GM12878 (cell line): ENCODE measurements at regions not wholly inside any gene's neighbourhood (a gene's known extent, or its start where the extent isn't known, plus 50 kb on each side); places are given as distances from the start of the nearest gene placed in this dataset.
A peak's percentile ranks its signal among the peaks of the same experiment; 100 is the strongest.
"Not testable (repeated sequence)": the region's sequence is repeated elsewhere in the genome, so short reads cannot be mapped to it uniquely, and the experiment has no call there.

Source experiments
- ATAC-seq: fragments of 200-7000 bp; cut with Tn5 transposase; 3 replicates; pipeline ENCODE4 v1.9.1; 2020; ENCODE audit warnings: mild to moderate bottlenecking, moderate library complexity
- BruUV-seq: library from RNA; stranded (reverse); fragments of 400-500 nt; replicated peaks from 2 replicates; lab custom pipeline; 2021; lab: Mats Ljungman, UMichigan
- CTCF ChIA-PET: fragments of 300-600 bp; sonication (Branson Sonifier 250); formaldehyde crosslinking; extraction: SDS; loops from one replicate; lab custom pipeline; 2021; ENCODE audit warnings: inconsistent platforms; lab: Yijun Ruan, JAX
- POLR2A ChIA-PET: fragments of 350-600 bp; formaldehyde crosslinking; extraction: SDS; loops from one replicate; lab custom pipeline; 2021; ENCODE audit warnings: inconsistent platforms; lab: Charles Lee
- RAD21 ChIA-PET: fragments of 300-600 bp; sonication (Branson Sonifier 250); formaldehyde crosslinking; loops from one replicate; lab custom pipeline; 2023; ENCODE audit warnings: antibody characterized with exemption; ENCODE audit not compliant: unreplicated experiment; lab: Charles Lee
- SMC1A ChIA-PET: fragments of 300-600 bp; sonication (Branson Sonifier 250); formaldehyde crosslinking; loops from one replicate; lab custom pipeline; 2023; ENCODE audit not compliant: unreplicated experiment, uncharacterized antibody; lab: Charles Lee
- DNase-seq: peaks from one replicate; pipeline ENCODE4 v3.0.0-alpha.2; 2011; ENCODE audit warnings: low read depth, low spot score
- FAIRE-seq: peaks from 3 replicates; lab custom pipeline; 2011; peaks lifted over from hg19 to GRCh38; lab: Jason Lieb, UNC
- H2AFZ ChIP-seq: 2 replicates; pipeline ENCODE4 v1.6.0; 2011; ENCODE audit warnings: low read depth, low read length, control low read depth; ENCODE audit not compliant: control insufficient read depth
- H3K27ac ChIP-seq: 2 replicates; pipeline ENCODE4 v1.5.1; 2011; ENCODE audit warnings: control low read depth; ENCODE audit not compliant: control insufficient read depth, insufficient read depth
- H3K27me3 ChIP-seq, 2 experiments: replicated peaks in 1 of 2; 2 replicates each; pipeline versions ENCODE4 v1.6.0 to v1.6.1; 2011; ENCODE audit warnings: low read length in 1 of 2; ENCODE audit not compliant: control insufficient read depth in 2 of 2, insufficient read depth in 2 of 2
- H3K36me3 ChIP-seq, 2 experiments: 2 replicates each; pipeline ENCODE4 v1.5.1; 2011; ENCODE audit warnings: low read length in 1 of 2; ENCODE audit not compliant: control insufficient read depth in 2 of 2, insufficient read depth in 2 of 2
- H3K4me1 ChIP-seq: 2 replicates; pipeline ENCODE4 v1.6.1; 2011; ENCODE audit warnings: mild to moderate bottlenecking, low read length, moderate library complexity, mixed read lengths; ENCODE audit not compliant: control insufficient read depth, insufficient read depth
- H3K4me2 ChIP-seq: 2 replicates; pipeline ENCODE4 v1.6.0; 2011; ENCODE audit warnings: control low read depth; ENCODE audit not compliant: control insufficient read depth, insufficient read depth
- H3K4me3 ChIP-seq: fragments of 200-600 bp; sonication (generic); 2 replicates; pipeline ENCODE4 v1.5.1; 2016
- H3K79me2 ChIP-seq: 2 replicates; pipeline ENCODE4 v1.6.0; 2011; ENCODE audit warnings: low read length; ENCODE audit not compliant: control insufficient read depth, insufficient read depth
- H3K9ac ChIP-seq: 2 replicates; pipeline ENCODE4 v1.8.0; 2011; ENCODE audit warnings: low read length, control low read depth, mixed read lengths; ENCODE audit not compliant: control insufficient read depth, insufficient read depth
- H3K9me3 ChIP-seq: replicated peaks from 3 replicates; pipeline ENCODE4 v1.5.1; 2011; ENCODE audit warnings: mild to moderate bottlenecking, low read length; ENCODE audit not compliant: control insufficient read depth, insufficient read depth
- H4K20me1 ChIP-seq: 2 replicates; pipeline ENCODE4 v1.6.0; 2011; ENCODE audit not compliant: control insufficient read depth, insufficient read depth
- WGBS: methylation state at CpG from one replicate; pipeline ENCODE4 v1.1.6; 2016; ENCODE audit warnings: low lambda C conversion rate; ENCODE audit not compliant: insufficient replicate concordance, insufficient coverage; ENCODE audit errors: missing lambda C conversion rate; 5-methylcytosine and 5-hydroxymethylcytosine counted together
- in situ Hi-C: fragments of 300-500 bp; cut with MboI; formaldehyde crosslinking; loops from 9 replicates; pipeline ENCODE4 v1.14.3; 2018; ENCODE audit warnings: mixed read lengths
- intact Hi-C: fragments of 100-400 bp; cut with micrococcal nuclease; formaldehyde crosslinking; loops from one replicate; pipeline ENCODE4 v1.14.2; 2022; ENCODE audit not compliant: unreplicated experiment

DNA sequence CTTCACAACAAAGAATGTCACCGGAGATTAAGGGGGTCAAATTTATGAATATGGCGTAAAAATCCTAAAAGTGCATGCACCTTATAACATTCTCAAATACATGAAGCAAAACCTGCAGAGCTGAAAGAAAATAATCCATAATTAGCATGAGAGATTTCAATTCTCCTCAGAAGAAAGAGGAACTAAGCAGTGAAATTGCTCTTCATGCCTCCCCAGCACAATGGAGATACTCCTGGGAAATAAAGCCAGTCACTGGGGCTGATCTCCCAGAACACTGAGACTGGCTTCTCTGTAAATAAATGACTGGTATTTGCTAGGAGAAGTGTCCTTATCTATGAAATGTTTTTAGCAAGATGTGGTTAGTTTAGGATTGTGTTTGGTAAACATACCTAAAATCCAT lies 68.1 kb downstream of the GOLGA6L6 start:
- H3K36me3 ChIP-seq, H2AFZ ChIP-seq, H3K4me3 ChIP-seq, H3K79me2 ChIP-seq, H4K20me1 ChIP-seq, in situ Hi-C loops, H3K9me3 ChIP-seq, H3K27ac ChIP-seq, H3K4me1 ChIP-seq, FAIRE-seq, SMC1A ChIA-PET, H3K9ac ChIP-seq, H3K27me3 ChIP-seq, RAD21 ChIA-PET, H3K4me2 ChIP-seq, DNase-seq, POLR2A ChIA-PET, CTCF ChIA-PET, BruUV-seq, intact Hi-C loops: not testable (repeated sequence)
- ATAC-seq = peak; percentile 64
- no CpG with 5 or more reads among the region's 2 CpGs for WGBS

- FAIRE-seq, H2AFZ ChIP-seq, H4K20me1 ChIP-seq, in situ Hi-C loops, H3K4me1 ChIP-seq, BruUV-seq, intact Hi-C loops, POLR2A ChIA-PET, H3K27ac ChIP-seq, H3K9ac ChIP-seq, SMC1A ChIA-PET, DNase-seq, H3K9me3 ChIP-seq, H3K4me3 ChIP-seq, CTCF ChIA-PET, RAD21 ChIA-PET, H3K27me3 ChIP-seq, H3K4me2 ChIP-seq, H3K36me3 ChIP-seq, H3K79me2 ChIP-seq: not testable (repeated sequence)
- peak; percentile 76 for ATAC-seq
- no CpG with 5 or more reads among the region's 4 CpGs for WGBS
Observed at GRCh38 chr15:20472983-20473382, 68.6 kb downstream of the GOLGA6L6 start.

- CTCF ChIA-PET, H3K4me3 ChIP-seq, BruUV-seq, intact Hi-C loops, POLR2A ChIA-PET, ATAC-seq, FAIRE-seq, H3K4me1 ChIP-seq, H3K79me2 ChIP-seq, H3K27ac ChIP-seq, RAD21 ChIA-PET, H3K9ac ChIP-seq, H4K20me1 ChIP-seq, DNase-seq, SMC1A ChIA-PET, H3K4me2 ChIP-seq, H3K27me3 ChIP-seq, H2AFZ ChIP-seq, in situ Hi-C loops, H3K9me3 ChIP-seq, H3K36me3 ChIP-seq: not testable (repeated sequence)
- WGBS = no CpG with 5 or more reads among the region's 6 CpGs
Observed at GRCh38 chr15:20470810-20471209, 70.8 kb downstream of the GOLGA6L6 start.

GRCh38 chr15:20441138-20441537 lies 100.5 kb downstream of the GOLGA6L6 start:
- intact Hi-C loops, FAIRE-seq, ATAC-seq, in situ Hi-C loops, H2AFZ ChIP-seq, H3K27ac ChIP-seq, DNase-seq, SMC1A ChIA-PET, H3K79me2 ChIP-seq, H3K9me3 ChIP-seq, H3K9ac ChIP-seq, H3K4me3 ChIP-seq, H3K36me3 ChIP-seq, H3K27me3 ChIP-seq, CTCF ChIA-PET, H3K4me2 ChIP-seq, BruUV-seq, H3K4me1 ChIP-seq, POLR2A ChIA-PET, RAD21 ChIA-PET, H4K20me1 ChIP-seq: not testable (repeated sequence)
- WGBS = no CpG with 5 or more reads among the region's 3 CpGs
